ENCODE measurements at regions not wholly inside any gene's neighbourhood (a gene's known extent, or its start where the extent isn't known, plus 50 kb on each side); places are given as distances from the start of the nearest gene placed in this dataset.
A peak's percentile ranks its signal among the peaks of the same experiment; 100 is the strongest.

- no peak for DNase-seq (ENCODE audit: extremely low spot score)
- ChIA-PET POLR2A (no interaction called here), CTCF (interaction anchor here (0.8 to 9.0 kb wide), 4 partner anchors 9 to 105 kb away, joined by 3 to 117 read pairs (median 8); no protein-coding TSS in a partner anchor)
- TF ChIP-seq CTCF (IDR thresholded peaks at IDR 0.05; ENCODE audit: control extremely low read depth, extremely low read depth, low read depth, missing control alignments): no peak
Observed at GRCh38 chr4:170270628-170271027, 180.9 kb upstream of the AADAT start.

GRCh38 chr4:170269950-170270349 lies 180.2 kb upstream of the AADAT start:
- no peak for TF ChIP-seq CTCF (IDR thresholded peaks at IDR 0.05; ENCODE audit: control extremely low read depth, extremely low read depth, low read depth, missing control alignments)
- ChIA-PET POLR2A (no interaction called here), CTCF (interaction anchor here (0.6 to 9.0 kb wide), 8 partner anchors 10 to 583 kb away, joined by 3 to 117 read pairs (median 4); no protein-coding TSS in a partner anchor)
- no peak for DNase-seq (ENCODE audit: extremely low spot score)

GRCh38 chr4:170259631-170260153 lies 169.9 kb upstream of the AADAT start:
- TF ChIP-seq CTCF (IDR thresholded peaks at IDR 0.05; ENCODE audit: control extremely low read depth, extremely low read depth, low read depth, missing control alignments): peak; percentile 83
- peak; percentile 58 for DNase-seq (ENCODE audit: extremely low spot score)
- ChIA-PET POLR2A (interaction anchor here (0.6 kb wide), 1 partner anchor 140 kb away, joined by 3 read pairs; no protein-coding TSS in a partner anchor), CTCF (interaction anchor here (0.6 to 6.3 kb wide), 69 partner anchors 11 to 1774 kb away, joined by 3 to 174 read pairs (median 5); no protein-coding TSS in a partner anchor)

- ChIA-PET POLR2A (no interaction called here), CTCF (interaction anchor here (1.5 to 6.3 kb wide), 4 partner anchors 14 to 116 kb away, joined by 3 to 174 read pairs (median 60); no protein-coding TSS in a partner anchor)
- no peak for DNase-seq (ENCODE audit: extremely low spot score)
- no peak for TF ChIP-seq CTCF (IDR thresholded peaks at IDR 0.05; ENCODE audit: control extremely low read depth, extremely low read depth, low read depth, missing control alignments)
Observed at GRCh38 chr4:170256807-170257206, 167.1 kb upstream of the AADAT start.

GRCh38 chr4:170248576-170248975 lies 158.8 kb upstream of the AADAT start:
- ChIA-PET CTCF (interaction anchor here (1.2 to 6.7 kb wide), 2 partner anchors 11 to 126 kb away, joined by 4 to 78 read pairs; no protein-coding TSS in a partner anchor), POLR2A (no interaction called here)
- no peak for TF ChIP-seq CTCF (IDR thresholded peaks at IDR 0.05; ENCODE audit: control extremely low read depth, extremely low read depth, low read depth, missing control alignments)
- no peak for DNase-seq (ENCODE audit: extremely low spot score)

GRCh38 chr4:170248029-170248428 lies 158.3 kb upstream of the AADAT start:
- ChIA-PET POLR2A (no interaction called here), CTCF (interaction anchor here (1.2 to 6.7 kb wide), 2 partner anchors 11 to 127 kb away, joined by 4 to 78 read pairs; no protein-coding TSS in a partner anchor)
- no peak for TF ChIP-seq CTCF (IDR thresholded peaks at IDR 0.05; ENCODE audit: control extremely low read depth, extremely low read depth, low read depth, missing control alignments)
- DNase-seq (ENCODE audit: extremely low spot score): no peak

All from GM10248 (cell line).